ENCODE measurements at regions not wholly inside any gene's neighbourhood (a gene's known extent, or its start where the extent isn't known, plus 50 kb on each side); places are given as distances from the start of the nearest gene placed in this dataset.

DNA sequence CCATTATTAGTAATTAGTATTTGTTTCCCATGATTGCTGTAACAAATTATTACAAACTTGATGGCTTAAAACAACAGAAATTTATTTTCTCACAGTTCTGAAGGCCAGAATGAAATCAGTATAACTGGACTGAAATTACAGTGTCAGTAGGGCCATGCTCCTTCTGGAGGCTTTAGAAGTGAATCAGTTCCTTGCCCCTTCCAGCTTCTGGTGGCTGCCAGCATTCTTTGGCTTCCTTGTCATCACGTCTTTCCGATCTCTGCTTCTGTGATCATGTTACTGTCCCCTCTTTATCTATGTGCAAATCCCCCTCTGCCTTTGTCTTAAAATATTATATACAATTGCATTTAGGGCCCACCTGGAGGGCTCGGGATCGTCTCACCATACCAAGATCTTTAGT lies 92.0 kb downstream of the FOXB1 start:
- no peak for DNase-seq

DNA sequence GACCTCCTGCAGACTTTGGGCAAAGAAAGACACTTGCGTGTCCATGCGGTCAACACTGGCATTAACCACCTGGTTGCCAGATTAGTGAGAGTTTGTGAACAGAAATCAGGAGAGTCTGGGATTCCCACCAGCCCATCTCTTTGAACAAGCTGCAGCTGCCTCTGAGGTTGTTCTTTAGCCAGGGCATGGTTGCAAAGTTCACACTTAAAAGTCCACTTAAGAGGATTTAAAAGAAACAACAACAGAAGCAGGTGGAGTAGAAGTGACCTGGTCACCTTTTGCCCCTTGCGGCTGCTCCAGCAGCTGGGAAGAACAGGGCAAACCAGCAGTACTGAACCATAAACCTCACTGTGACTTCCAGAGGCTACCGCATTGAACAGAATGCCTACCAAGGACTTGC lies 97.3 kb downstream of the FOXB1 start:
- no peak for DNase-seq

DNA sequence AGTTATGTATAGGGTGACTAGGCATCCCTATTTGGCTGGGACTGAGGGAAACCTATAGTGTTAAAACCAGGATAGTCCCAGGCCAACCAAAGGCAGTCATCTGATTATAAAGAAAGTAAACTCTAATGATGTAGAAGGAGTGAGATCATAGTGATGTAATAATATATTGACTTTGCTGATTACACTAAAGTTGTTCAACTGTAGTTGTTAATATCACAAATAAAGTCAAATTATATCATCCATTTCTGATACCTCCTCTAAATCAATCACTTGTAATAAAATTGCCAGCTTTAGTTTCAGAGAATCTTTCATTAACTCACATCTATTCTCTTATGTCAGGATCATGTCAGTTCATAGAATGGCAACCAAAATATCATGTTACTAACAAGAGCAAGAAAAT lies 98.6 kb downstream of the FOXB1 start:
- no peak for DNase-seq

DNA sequence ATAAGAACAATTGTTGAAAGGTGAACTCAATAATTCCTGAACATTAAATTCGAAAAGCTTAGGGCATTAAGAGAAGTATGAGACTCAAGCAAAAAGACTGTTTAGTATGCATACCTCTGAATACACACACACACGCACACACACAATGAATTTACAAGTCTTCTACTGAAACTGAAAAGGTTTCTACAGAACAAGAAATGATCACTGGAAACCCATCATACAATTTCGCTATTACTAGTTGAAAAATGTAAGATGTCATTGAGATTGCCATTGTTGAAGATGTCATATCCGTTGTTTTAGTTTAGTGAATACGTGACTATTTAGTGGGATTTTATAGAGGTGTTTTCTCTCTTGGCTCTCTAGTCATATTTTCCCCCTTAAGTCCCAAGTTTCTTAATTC lies 106.8 kb downstream of the FOXB1 start:
- DNase-seq = no peak

DNA sequence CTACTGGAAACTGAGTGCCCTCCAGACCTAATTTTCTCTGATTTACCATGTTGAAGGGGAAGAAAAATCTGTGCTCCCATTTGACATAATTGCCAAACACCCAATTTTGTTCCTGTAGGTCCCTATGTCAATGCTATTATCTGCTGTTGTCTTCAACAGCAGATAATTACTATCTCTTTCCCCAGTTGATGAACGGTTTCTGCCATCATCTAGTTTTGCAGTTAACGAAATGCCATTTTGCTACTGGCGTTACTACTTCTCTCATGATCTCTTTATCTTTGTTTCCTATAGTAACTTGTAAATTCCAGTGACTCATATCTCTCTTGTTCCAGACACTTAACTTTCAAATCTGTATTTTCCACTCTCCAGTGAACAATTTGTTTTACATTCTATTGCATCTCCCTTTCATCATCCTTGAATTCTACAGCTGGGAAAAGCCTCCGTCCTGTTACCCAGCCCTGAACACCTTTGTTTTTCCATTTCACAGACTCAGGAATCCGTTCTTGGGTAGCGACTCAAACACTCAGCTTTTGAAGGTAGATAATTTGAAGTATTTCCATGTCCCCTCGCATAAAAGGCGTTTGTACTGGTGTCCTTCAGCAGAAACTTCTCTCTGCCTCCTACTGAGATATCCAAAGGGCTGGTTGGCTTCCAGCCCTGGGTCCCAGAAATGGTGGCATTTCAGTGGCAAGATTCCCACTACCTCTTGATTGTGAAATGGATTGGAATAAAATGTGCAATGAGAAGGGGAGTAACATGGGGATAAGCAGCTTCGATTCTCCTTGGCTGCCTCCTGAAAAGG lies 111.7 kb downstream of the FOXB1 start:
- DNase-seq = peak in 1 of 2 experiments; percentile 25

DNA sequence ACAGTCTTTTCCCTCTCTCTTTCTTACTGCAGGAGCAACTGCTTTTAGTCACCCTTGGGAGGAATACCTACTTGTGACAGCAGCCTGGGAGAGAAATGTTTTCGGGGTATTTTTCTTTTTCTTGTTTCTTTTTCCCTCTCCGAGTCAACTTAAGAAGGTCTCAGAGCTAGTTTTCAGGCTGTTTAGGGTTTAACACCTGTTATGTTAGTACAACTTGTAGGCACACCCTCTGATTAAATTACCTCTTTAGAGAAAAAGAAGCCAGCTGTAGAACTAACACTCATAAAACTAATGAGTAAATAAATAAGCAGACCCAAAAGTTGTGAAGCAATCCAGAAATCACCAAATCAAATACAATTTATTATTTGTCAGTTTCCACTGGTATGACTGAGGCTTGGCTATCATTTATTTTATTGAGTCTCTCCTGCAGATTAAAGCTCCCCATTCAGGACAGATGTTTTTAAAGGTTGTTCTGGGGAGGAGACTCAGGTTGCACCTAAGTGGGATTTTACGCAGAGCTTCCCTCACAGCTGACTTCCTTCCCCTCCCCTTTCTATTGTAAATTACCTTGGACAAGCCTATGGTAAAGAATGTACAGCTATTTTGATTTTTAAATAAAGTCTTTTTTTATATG lies 112.5 kb downstream of the FOXB1 start:
- no peak for DNase-seq

DNA sequence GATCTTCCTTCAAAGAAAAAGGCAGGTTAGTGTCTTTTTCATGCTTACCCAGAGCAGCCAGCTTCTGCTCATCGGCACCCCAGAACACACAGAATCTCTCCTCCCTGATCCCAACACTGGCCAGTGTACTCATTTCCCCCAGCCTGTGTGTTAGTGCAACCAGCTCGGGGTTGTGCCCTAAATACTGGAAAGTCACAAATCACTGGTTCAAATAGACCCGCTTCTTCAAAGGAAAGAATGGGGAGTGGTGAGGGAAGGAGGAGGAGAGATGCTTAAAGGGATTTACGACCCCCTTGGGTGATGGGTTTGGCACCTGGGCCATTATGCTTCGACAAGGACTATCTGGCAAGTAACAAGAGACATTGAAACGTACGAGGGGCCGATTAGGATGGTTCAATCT lies 114.0 kb downstream of the FOXB1 start:
- peak in 1 of 2 experiments; percentile 32 for DNase-seq

DNA sequence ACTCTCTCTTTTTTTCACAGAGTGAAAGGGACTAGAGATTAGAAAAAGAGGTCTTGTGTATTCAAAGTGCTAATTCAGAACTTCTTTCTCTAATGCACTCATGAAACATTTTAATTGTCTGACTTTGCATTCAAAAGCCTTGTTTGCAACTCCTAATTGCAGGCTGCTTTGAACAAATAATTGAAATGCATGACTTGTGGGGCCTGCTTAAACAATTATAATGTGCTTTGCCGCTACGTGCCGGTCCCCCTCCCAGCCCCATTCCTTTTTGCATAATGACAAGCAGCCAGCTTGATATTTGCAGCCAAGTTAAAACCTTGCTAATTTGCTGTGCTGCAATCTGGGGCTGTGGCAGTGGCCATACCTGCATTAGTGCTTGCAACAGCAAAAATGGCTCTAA lies 114.5 kb downstream of the FOXB1 start:
- peak in 1 of 2 experiments; percentile 47 for DNase-seq

DNA sequence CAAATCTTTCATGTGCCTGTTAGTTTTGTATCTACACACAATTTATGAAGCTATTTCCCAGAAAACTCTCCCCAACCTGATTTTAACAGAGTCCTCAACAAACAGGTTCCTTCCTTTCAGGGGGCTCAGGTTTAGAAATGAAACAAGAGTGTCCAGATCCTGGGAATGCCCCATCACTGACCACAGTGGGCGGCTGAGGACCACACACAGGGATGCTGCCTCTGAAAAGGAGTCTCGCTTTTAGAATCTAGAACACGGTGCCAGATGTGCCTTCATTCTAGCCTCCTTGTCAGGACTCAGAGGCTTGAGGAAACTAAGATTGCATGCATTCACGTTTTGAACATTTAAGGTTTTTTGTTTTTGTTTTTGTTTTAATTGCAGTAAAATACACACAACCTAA lies 115.0 kb downstream of the FOXB1 start:
- DNase-seq = no peak

DNA sequence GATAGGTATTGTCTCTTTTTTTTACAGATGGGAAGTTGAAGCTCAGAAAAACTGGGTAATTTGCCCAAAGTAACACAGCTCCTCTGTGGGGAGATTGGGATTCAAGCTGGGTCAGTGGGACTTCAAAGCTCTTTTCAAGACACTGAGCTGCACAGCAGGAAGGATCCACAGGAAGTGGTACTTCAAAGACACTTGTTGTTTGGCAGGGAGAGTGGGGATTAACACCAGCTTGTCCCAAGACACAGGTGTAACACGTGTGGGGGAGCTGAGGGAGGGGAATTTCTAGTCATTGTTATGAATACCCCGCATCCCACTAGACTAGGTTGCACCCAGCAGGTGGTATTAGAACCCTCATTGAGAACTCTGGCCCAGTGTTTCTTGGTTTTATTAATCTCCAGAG lies 116.0 kb downstream of the FOXB1 start:
- DNase-seq = no peak

DNA sequence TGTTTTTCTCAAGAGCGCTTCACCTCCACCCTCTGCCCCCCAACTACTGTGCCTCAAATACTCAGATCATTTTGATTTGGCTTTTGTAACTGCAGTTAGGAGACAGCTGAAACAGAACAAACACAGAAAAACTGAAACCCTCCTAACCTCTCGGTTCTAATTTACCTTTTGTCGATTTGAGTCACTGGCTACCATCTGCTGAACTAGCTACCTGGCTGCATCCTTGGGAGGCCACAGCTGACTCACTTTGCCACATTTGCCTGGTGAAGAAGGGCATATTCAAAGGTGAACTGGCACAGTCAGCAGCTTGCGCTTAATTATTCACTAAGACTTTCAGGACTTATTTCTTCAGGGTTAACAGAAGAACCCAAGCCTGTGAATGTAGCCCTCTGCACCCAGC lies 117.7 kb downstream of the FOXB1 start:
- DNase-seq = no peak

DNA sequence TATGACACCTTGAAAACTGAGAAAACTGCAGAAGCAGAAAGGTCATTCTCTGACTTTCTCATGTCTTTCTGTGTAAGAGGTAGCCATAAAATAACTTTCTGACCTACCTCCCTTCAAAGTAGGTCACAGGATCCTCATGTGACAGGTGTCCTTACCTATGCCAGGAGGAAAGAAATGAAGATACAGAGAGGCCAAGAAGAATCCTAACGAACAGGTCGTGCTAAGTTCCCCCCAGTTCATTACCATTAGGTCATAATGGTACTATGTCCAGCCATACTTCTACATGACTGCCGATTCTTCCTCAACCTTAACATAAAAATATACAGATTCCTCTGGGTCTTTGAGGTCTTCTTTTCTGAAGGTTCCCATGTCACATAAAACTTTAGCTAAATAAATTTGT lies 118.6 kb downstream of the FOXB1 start:
- no peak for DNase-seq

DNA sequence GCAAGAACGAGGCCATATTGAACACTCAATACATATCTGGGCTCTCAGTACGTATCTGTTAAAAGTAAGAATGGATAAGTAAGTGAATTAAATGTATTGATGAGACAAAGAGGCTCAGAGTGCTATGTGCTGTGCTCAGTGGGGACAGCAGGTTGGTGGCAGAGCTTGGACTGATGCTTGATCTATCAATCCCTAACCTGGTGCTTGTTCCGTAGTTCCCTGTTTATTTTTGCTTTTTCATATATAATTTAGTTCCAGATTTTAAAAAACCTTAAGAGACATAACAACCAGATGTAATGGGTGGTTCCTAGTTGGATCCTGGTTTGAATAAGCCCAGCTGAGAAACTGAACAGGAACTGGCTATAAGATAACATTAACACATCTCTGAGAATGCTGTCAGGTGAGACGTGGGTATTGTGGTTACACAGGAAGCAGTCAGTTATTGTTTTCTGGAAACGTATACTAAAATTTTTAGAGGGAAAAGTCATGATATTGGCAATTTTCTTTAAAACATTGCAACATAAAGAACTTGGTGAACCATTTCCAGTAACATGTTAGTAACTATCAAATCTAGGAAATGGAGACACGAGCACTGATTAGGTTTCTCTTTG lies 120.5 kb downstream of the FOXB1 start:
- DNase-seq = no peak

DNA sequence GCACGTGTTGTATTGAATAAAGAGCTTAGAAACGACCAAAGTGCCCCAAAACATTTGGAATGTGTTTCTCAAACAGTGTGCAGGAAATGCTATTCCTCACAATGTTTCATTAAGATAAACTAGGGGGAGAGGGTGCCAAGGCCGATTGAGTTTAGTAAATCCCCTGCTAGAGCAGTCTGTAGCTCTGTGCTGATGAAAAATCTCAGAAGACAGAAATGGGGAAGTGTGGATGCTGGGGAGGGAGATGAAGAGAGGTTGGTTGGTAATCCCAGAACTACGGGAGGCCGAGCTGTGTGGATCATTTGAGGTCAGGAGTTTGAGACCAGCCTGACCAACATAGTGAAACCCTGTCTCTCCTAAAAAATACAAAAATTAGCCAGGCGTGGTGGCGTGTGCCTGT lies 121.2 kb downstream of the FOXB1 start:
- no peak for DNase-seq

DNA sequence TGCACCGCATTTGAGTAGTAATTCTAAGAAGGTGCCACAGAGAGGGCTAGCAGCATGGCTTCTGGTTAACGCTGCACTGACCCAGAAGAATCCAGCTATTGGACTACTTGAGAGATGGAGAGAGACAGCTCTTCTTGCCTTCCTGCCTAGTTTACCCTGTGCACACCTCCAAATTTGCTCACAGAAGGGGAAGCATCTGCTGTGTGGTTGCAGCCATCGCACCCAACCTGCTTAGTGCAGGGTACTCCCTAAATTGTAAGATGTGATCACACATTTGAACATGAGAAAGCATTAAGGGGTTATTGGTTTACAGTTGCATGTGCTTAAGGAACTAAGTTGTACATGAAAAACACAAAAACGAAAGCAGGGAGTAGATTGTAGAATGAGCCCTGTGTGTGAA lies 122.1 kb downstream of the FOXB1 start:
- DNase-seq = no peak

DNA sequence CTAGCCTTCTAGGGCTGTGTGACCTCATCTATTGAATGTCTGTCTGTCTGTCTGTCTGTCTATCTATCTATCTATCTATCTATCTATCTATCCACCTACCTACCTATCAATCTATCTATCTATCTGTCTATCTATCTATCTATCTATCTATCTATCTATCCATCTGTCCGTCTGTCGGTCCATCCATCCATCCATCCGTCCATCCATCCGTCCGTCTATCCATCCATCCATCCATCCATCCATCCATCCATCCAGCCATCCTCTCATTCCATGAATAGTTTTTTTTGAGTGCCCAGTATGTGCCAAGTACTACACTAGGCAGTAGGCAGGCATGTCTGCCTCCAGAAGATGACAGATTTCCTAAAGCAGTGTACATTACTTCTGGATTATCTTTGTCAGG lies 122.5 kb downstream of the FOXB1 start:
- no peak for DNase-seq

DNA sequence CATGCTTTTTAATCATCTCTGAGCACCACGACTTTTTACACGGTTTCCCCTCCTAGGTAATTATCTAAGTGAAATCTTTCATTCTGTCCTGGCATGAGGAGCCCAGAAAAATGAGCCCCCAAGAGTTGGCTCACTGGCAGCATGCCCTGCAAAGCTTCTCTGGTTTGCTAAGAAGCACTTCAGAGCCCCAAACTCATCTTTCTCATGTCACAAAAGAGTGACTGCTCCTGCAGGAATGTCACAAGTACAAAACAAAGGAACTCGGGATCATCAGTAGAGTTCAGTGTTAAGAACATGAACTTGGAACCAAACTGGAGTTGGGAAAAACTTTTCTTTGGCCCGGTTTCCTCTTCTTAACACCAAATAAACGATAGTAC lies 123.9 kb downstream of the FOXB1 start:
- DNase-seq = no peak

DNA sequence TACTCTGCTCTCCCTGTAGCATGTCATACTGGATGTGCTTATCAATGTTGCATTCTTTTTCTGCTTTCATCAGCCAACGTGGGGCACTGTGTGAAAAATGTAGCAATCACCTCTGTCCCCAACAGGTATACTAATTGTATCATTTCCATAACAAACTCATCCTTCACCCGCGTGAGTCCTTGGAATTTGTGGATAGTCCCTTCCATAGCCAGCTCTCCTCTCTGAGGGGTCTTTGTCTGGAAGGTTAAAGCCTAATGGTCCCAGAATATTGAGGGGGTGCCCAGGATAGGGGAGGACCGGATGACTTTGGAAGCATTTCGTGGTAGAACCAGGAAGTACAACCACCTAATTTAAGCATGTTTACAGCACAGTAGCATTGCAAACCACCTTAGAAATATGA lies 124.6 kb downstream of the FOXB1 start:
- no peak for DNase-seq

DNA sequence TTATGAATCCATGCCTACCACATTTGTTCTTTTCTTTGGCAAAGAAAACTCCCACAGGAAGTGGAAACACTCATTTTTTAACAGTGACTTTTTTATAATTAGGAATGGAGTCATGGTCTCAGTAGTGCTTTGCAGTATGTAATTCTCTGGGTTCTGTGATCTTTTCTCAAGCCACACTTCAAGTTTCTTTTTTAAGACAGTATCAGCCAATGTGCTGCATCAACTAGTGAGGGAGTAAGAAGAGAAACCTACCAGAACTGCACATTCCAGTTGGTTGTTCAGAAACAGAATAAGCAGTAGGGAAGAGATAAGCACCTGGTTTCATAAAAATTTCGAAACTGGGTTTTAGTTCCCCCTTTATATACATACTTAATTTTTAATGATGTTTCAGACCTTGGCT lies 126.3 kb downstream of the FOXB1 start:
- DNase-seq = no peak

DNA sequence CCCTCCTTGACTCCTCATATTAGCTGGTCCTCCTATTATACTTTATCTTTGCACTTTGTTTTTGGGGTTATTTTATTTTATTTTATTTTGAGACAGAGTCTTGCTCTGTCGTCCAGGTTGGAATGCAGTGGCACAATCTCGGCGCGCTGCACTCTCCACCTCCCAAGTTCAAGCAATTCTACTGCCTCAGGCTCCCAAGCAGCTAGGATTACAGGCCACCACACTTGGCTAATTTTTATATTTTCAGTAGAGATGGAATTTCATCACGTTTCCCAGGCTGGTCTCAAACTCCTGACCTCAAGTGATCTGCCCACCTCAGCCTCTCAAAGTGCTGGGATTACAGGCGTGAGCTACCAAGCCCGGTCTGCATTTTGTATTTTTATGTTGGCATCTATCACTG lies 126.7 kb downstream of the FOXB1 start:
- DNase-seq = no peak

DNA sequence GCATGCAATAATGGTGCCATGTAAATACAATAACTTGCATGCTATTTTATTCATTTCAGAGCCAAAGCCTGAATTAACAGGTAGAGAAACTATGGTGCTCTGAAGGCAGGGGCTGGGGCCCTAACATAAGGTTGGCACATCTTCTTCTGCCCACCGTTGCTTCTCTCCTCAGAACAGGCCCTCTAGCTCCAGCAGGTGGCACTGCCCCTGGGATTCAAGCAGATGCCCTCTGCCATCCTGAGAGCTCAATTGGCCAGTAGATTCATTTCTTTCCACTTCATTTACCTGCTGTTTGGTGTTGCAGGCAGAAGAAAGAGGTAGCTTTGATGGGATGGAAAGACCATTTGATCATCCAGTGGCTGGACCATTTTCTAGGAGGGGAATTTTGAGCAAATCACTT lies 130.5 kb downstream of the FOXB1 start:
- DNase-seq = no peak

DNA sequence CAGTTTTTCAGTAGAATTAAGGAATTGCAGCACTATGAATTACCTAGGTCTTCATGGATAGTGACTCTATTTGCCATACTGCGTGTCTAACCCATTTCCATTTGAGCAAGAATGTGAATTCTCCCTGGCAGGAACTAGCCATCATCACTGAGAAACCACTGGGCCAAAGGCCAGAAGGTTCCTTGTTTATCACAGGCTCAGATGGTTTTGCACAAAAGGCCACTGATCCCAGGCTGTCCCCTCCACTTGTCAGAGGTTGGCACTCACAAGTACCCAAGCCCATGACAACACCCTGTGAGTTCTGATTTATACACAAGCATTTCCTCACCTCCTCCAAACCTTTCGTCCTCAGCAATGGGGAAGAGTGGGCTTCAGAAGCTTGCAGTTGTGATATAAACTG lies 131.8 kb downstream of the FOXB1 start:
- DNase-seq = no peak

DNA sequence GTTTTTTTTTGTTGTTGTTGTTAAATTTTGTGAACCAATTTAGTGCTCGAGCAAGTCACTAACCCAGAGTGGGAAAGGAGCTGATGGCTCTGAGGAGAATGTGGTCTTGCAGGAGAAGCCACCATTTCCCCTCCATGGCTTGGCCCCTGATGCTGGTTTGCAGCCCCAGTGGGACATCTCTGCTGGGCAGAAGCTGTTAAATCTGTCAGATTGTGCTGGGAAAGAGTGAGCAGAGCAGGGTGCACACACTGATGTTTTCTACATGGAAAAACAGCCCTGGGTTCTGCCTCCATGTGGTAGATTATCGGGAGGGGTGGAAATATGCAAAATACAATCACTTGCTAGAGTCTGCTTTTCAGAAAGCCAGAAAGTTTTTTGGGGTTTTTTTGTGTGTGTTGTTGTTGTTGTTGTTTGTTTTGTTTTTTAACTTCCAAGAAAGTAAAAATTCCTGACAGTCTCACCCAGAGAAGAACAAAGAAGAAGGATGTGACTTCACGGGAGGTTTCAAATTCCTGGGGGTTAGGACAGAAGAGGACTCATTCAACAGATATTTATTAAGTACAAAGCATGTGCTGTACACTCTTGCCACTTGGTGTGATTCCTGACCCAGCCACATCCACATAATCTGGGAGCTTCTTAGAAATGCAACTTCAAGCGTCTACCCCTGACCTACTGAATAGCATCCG lies 133.7 kb downstream of the FOXB1 start:
- no peak for DNase-seq

DNA sequence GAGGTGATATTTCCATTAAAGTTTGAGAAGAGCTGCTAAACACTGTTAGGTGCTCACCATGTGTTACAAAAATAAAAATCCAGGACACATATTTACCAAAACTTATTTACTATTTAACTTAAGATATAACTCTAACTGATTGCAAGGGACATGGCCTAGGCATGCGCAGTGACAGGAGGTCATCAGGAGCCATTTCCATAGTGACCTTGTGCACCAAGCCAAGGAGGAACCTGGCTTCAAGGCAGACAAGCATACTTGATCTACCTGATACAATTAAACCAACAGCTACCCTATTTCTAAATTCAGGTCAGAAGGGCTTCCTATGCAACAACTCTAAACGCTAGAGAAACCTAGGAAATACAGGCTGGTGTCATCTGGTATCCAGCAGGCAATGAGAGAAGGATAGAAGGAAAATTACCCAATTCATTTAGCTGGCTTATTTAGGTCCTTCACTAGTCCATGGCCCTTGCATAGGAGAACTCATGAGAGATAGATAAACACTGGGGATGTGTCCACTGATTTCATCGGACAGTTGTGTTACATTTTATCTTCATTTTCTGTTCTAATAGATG lies 134.4 kb downstream of the FOXB1 start:
- DNase-seq = no peak

Measured in NCI-H2081 (cell line).